ENCODE measurements at regions not wholly inside any gene's neighbourhood (a gene's known extent, or its start where the extent isn't known, plus 50 kb on each side); places are given as distances from the start of the nearest gene placed in this dataset.

- TF ChIP-seq EZH2 (IDR thresholded peaks at IDR 0.05), result no peak
- no peak for TF ChIP-seq FOXP2 (optimal IDR thresholded peaks at IDR 0.05; ENCODE audit: control extremely low read depth, extremely low read length, insufficient read depth)
- TF ChIP-seq POLR2AphosphoS5 (IDR thresholded peaks at IDR 0.05; ENCODE audit: borderline replicate concordance, low read depth, low read length), result no peak
Measured at GRCh38 chr1:79353224-79353623, 346.7 kb upstream of the ADGRL4 start.

Measured in SK-N-MC (cell line).